ENCODE measurements at regions not wholly inside any gene's neighbourhood (a gene's known extent, or its start where the extent isn't known, plus 50 kb on each side); places are given as distances from the start of the nearest gene placed in this dataset.
"Not testable (repeated sequence)": the region's sequence is repeated elsewhere in the genome, so short reads cannot be mapped to it uniquely, and the experiment has no call there.

- Mint-ChIP-seq H3K36me3 (ENCODE audit: low read depth) (no peaks in the 10 kb centered on the region), H3K4me1 (no peaks in the 10 kb centered on the region), H3K9me3 (peaks cover 25% of the 10 kb centered on the region), H3K27me3 (no peaks in the 10 kb centered on the region), H3K4me3 (no peak overlapping the region), H3K27ac (no peak overlapping the region)
- ChIA-PET CTCF (no interaction called here), POLR2A (no interaction called here)
- DNase-seq, result no peak
Observed at GRCh38 chr2:5019324-5019723, 672.9 kb upstream of the SOX11 start.

DNA sequence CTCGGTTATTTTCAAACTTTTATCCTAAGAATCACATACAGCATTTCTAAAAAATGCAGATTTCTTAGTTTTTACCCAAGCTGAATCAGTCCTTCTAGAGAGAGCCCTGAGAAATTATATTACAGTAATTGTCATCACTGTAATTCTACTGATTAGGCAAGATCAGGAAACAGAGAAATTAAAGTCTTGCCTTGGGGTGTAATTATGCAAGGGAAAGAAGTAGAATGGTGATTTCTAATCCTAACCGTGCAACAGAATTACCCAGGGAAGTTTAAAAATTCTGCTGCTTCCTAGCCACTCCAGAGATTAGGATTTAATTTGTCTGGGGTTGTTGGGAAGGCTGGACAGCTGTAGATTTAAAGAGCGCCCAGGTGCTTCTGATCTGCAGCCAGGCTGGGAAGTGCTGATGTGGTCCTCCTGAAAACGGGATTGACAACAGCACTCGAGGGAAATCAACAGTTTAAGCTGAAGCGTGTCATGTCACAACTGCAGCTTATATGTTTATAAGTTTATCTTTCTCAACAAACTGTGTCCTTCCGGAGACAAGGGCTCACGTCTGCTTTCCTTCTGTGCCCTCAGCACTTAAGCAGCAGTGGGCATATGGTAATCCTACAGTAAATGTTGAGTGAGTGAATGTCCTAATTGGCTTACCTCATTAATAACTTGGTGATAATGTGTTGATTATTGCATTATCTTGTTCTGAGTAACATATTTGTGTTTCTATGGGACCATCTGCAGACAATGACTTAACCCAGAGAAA, 671.9 kb upstream of the SOX11 start:
- no peaks in the 10 kb centered on the region for H3K36me3 Mint-ChIP-seq (ENCODE audit: low read depth)
- H3K27me3 Mint-ChIP-seq, result no peaks in the 10 kb centered on the region
- H3K4me3 Mint-ChIP-seq, result no peak overlapping the region
- ChIA-PET POLR2A (no interaction called here), CTCF (no interaction called here)
- peaks cover 25% of the 10 kb centered on the region for H3K9me3 Mint-ChIP-seq
- H3K27ac Mint-ChIP-seq, result no peak overlapping the region
- no peak for DNase-seq
- no peaks in the 10 kb centered on the region for H3K4me1 Mint-ChIP-seq

- Mint-ChIP-seq H3K4me1 (no peaks in the 10 kb centered on the region), H3K27me3 (no peaks in the 10 kb centered on the region), H3K36me3 (ENCODE audit: low read depth) (no peaks in the 10 kb centered on the region), H3K9me3 (peaks cover 25% of the 10 kb centered on the region), H3K4me3 (no peak overlapping the region), H3K27ac (no peak overlapping the region)
- CTCF ChIA-PET, result no interaction called here
- DNase-seq, result no peak
- POLR2A ChIA-PET, result no interaction called here
Observed at GRCh38 chr2:5021136-5021535, 671.0 kb upstream of the SOX11 start.

DNA sequence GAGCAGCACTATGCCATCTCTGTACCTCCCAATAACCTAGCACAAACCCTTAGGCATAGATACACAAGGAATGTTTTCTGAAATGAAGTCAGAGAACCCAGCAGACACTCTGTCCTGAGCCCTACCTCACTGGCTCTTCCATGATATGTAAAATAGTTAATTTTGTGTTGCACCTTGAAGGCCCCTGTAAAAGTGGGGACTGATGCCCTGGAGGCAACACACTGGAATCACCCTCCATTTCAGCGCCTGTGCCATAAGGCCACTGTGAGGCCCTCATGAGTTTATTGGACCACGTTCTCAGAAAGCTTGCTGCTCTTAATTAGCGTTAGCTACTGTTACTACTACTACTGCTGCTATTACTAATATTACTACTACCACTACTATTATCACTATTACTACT, 670.1 kb upstream of the SOX11 start:
- Mint-ChIP-seq H3K36me3 (ENCODE audit: low read depth) (no peaks in the 10 kb centered on the region), H3K4me3 (no peak overlapping the region), H3K27ac (no peak overlapping the region), H3K27me3 (no peaks in the 10 kb centered on the region), H3K4me1 (no peaks in the 10 kb centered on the region), H3K9me3 (peaks cover 25% of the 10 kb centered on the region)
- ChIA-PET CTCF (no interaction called here), POLR2A (no interaction called here)
- DNase-seq, result no peak

GRCh38 chr2:5022708-5023635, 669.2 kb upstream of the SOX11 start:
- POLR2A ChIA-PET; H3K27me3 Mint-ChIP-seq; H3K4me3 Mint-ChIP-seq; CTCF ChIA-PET; H3K4me1 Mint-ChIP-seq; H3K27ac Mint-ChIP-seq; H3K36me3 Mint-ChIP-seq (ENCODE audit: low read depth); DNase-seq: not testable (repeated sequence)
- peaks cover 25% of the 10 kb centered on the region for H3K9me3 Mint-ChIP-seq

GRCh38 chr2:5026571-5027234, 665.5 kb upstream of the SOX11 start:
- H3K4me3 Mint-ChIP-seq, result no peak overlapping the region
- H3K27ac Mint-ChIP-seq, result no peak overlapping the region
- DNase-seq, result no peak
- H3K9me3 Mint-ChIP-seq, result peaks cover 21% of the 10 kb centered on the region
- ChIA-PET POLR2A (no interaction called here), CTCF (no interaction called here)
- H3K4me1 Mint-ChIP-seq, result no peaks in the 10 kb centered on the region
- no peaks in the 10 kb centered on the region for H3K36me3 Mint-ChIP-seq (ENCODE audit: low read depth)
- H3K27me3 Mint-ChIP-seq, result no peaks in the 10 kb centered on the region

GRCh38 chr2:5035057-5035488, 657.1 kb upstream of the SOX11 start:
- ChIA-PET POLR2A (no interaction called here), CTCF (no interaction called here)
- Mint-ChIP-seq H3K27me3 (no peaks in the 10 kb centered on the region), H3K36me3 (ENCODE audit: low read depth) (no peaks in the 10 kb centered on the region), H3K27ac (no peak overlapping the region), H3K4me1 (no peaks in the 10 kb centered on the region), H3K9me3 (peaks cover 11% of the 10 kb centered on the region), H3K4me3 (no peak overlapping the region)
- DNase-seq, result no peak

GRCh38 chr2:5036256-5036655, 655.9 kb upstream of the SOX11 start:
- Mint-ChIP-seq H3K9me3 (peaks cover 11% of the 10 kb centered on the region), H3K36me3 (ENCODE audit: low read depth) (no peaks in the 10 kb centered on the region), H3K27ac (no peak overlapping the region), H3K4me1 (no peaks in the 10 kb centered on the region), H3K27me3 (no peaks in the 10 kb centered on the region), H3K4me3 (no peak overlapping the region)
- POLR2A ChIA-PET, result no interaction called here
- CTCF ChIA-PET, result no interaction called here
- no peak for DNase-seq

GRCh38 chr2:5039241-5039975, 652.8 kb upstream of the SOX11 start:
- H3K27ac Mint-ChIP-seq, result no peak overlapping the region
- POLR2A ChIA-PET, result no interaction called here
- H3K36me3 Mint-ChIP-seq (ENCODE audit: low read depth), result no peaks in the 10 kb centered on the region
- no peak overlapping the region for H3K4me3 Mint-ChIP-seq
- peaks cover 8% of the 10 kb centered on the region for H3K9me3 Mint-ChIP-seq
- H3K27me3 Mint-ChIP-seq, result no peaks in the 10 kb centered on the region
- DNase-seq, result no peak
- no peaks in the 10 kb centered on the region for H3K4me1 Mint-ChIP-seq
- CTCF ChIA-PET, result no interaction called here

- H3K27me3 Mint-ChIP-seq, result no peaks in the 10 kb centered on the region
Observed at GRCh38 chr2:5040571-5040970, 651.6 kb upstream of the SOX11 start.

DNA sequence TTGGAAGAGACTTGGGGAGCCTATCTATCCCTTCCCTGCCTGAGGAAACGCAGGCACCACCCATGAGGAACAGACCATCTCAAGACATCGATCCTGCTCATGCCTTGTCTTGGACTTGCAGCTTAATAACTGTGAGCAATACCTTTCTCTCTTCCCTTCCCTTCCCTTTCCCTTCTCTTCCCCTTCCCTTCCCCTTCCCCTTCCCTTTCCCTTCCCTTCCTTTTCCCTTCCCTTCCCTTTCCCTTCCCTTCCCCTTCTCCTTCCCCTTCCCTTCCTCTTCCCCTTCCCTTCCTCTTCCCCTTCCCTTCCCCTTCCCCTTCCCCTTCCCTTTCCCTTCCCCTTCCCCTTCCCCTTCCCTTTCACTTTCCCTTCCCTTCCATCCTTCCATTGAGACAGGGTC, 650.7 kb upstream of the SOX11 start:
- Mint-ChIP-seq H3K4me3 (no peak overlapping the region), H3K9me3 (peaks cover 4% of the 10 kb centered on the region), H3K27ac (no peak overlapping the region), H3K4me1 (no peaks in the 10 kb centered on the region), H3K36me3 (ENCODE audit: low read depth) (no peaks in the 10 kb centered on the region), H3K27me3 (no peaks in the 10 kb centered on the region)
- CTCF ChIA-PET, result no interaction called here
- no peak for DNase-seq
- POLR2A ChIA-PET, result no interaction called here

More at GRCh38 chr2:5040571-5040970, 651.6 kb upstream of the SOX11 start:
- H3K36me3 Mint-ChIP-seq (ENCODE audit: low read depth), result no peaks in the 10 kb centered on the region
- POLR2A ChIA-PET, result no interaction called here
- DNase-seq, result no peak
- peaks cover 4% of the 10 kb centered on the region for H3K9me3 Mint-ChIP-seq
- H3K4me1 Mint-ChIP-seq, result no peaks in the 10 kb centered on the region
- H3K4me3 Mint-ChIP-seq, result no peak overlapping the region
- no peak overlapping the region for H3K27ac Mint-ChIP-seq
- CTCF ChIA-PET, result no interaction called here

GRCh38 chr2:5042666-5043440, 649.3 kb upstream of the SOX11 start:
- POLR2A ChIA-PET, result no interaction called here
- no peak overlapping the region for H3K4me3 Mint-ChIP-seq
- no peak for DNase-seq
- no peaks in the 10 kb centered on the region for H3K4me1 Mint-ChIP-seq
- H3K9me3 Mint-ChIP-seq, result peaks cover 5% of the 10 kb centered on the region
- CTCF ChIA-PET, result no interaction called here
- no peaks in the 10 kb centered on the region for H3K36me3 Mint-ChIP-seq (ENCODE audit: low read depth)
- H3K27me3 Mint-ChIP-seq, result no peaks in the 10 kb centered on the region
- H3K27ac Mint-ChIP-seq, result no peak overlapping the region
